ENCODE measurements at regions not wholly inside any gene's neighbourhood (a gene's known extent, or its start where the extent isn't known, plus 50 kb on each side); places are given as distances from the start of the nearest gene placed in this dataset.

GRCh38 chr2:6309415-6310255 lies 556.1 kb downstream of the CMPK2 start:
- Histone ChIP-seq H3K4me3 (ENCODE audit: low read length) (peak overlapping the region; percentile 59), H4K20me1 (ENCODE audit: insufficient read depth) (no peaks in the 10 kb centered on the region), H3K36me3 (ENCODE audit: insufficient read depth, low read length) (no peaks in the 10 kb centered on the region), H3K27me3 (ENCODE audit: insufficient read depth, low read depth, low read length) (no peaks in the 10 kb centered on the region), H3K9me2 (ENCODE audit: insufficient read depth, low read length) (no peaks in the 10 kb centered on the region), H2AFZ (ENCODE audit: low read depth, low read length) (no peak overlapping the region), H3K4me2 (ENCODE audit: low read length) (peak overlapping the region; percentile 41), H3K79me2 (replicated peaks; ENCODE audit: insufficient read depth, low read length) (no peaks in the 10 kb centered on the region), H3K9me3 (ENCODE audit: low read length) (no peaks in the 10 kb centered on the region), H3F3A (ENCODE audit: insufficient read depth, low read length, poor library complexity, severe bottlenecking) (peaks cover 16% of the 10 kb centered on the region), H3K9ac (ENCODE audit: low read length) (peak overlapping the region; percentile 63), H3K27ac (ENCODE audit: low read length) (peak overlapping the region; percentile 88)
- TF ChIP-seq EZH2 (IDR thresholded peaks at IDR 0.05; ENCODE audit: borderline replicate concordance, insufficient read depth, low read length, poor library complexity, severe bottlenecking) (no peak), POLR2AphosphoS5 (IDR thresholded peaks at IDR 0.05) (peak; percentile 81), TAF1 (IDR thresholded peaks at IDR 0.05; ENCODE audit: low read depth) (no peak), EP300 (conservative IDR thresholded peaks at IDR 0.05; ENCODE audit: poor library complexity, severe bottlenecking) (peak; percentile 93), RAD21 (conservative IDR thresholded peaks at IDR 0.05) (peak; percentile 45), REST (IDR thresholded peaks at IDR 0.05; ENCODE audit: borderline replicate concordance) (peak; percentile 38), MXI1 (conservative IDR thresholded peaks at IDR 0.05; ENCODE audit: poor library complexity, severe bottlenecking) (peak; percentile 72), SMC3 (conservative IDR thresholded peaks at IDR 0.05; ENCODE audit: poor library complexity) (peak; percentile 42)

- no peaks in the 10 kb centered on the region for H4K20me1 ChIP-seq (ENCODE audit: insufficient read depth)
- H3K79me2 ChIP-seq (replicated peaks; ENCODE audit: insufficient read depth, low read length), result no peaks in the 10 kb centered on the region
- no peaks in the 10 kb centered on the region for H3K36me3 ChIP-seq (ENCODE audit: insufficient read depth, low read length)
- no peak overlapping the region for H2AFZ ChIP-seq (ENCODE audit: low read depth, low read length)
- H3K9me3 ChIP-seq (ENCODE audit: low read length), result no peaks in the 10 kb centered on the region
- H3K27ac ChIP-seq (ENCODE audit: low read length), result peak overlapping the region; percentile 88
- H3K9ac ChIP-seq (ENCODE audit: low read length), result peak overlapping the region; percentile 63
- no peak for TF ChIP-seq TAF1 (IDR thresholded peaks at IDR 0.05; ENCODE audit: low read depth)
- no peak for TF ChIP-seq EP300 (conservative IDR thresholded peaks at IDR 0.05; ENCODE audit: poor library complexity, severe bottlenecking)
- peak; percentile 60 for TF ChIP-seq SMC3 (conservative IDR thresholded peaks at IDR 0.05; ENCODE audit: poor library complexity)
- TF ChIP-seq MXI1 (conservative IDR thresholded peaks at IDR 0.05; ENCODE audit: poor library complexity, severe bottlenecking), result no peak
- peak; percentile 8 for TF ChIP-seq POLR2AphosphoS5 (IDR thresholded peaks at IDR 0.05)
- peak; percentile 39 for TF ChIP-seq CTCF (IDR thresholded peaks at IDR 0.05; ENCODE audit: poor library complexity, severe bottlenecking)
- TF ChIP-seq RAD21 (conservative IDR thresholded peaks at IDR 0.05), result peak; percentile 55
- no peak for TF ChIP-seq REST (IDR thresholded peaks at IDR 0.05; ENCODE audit: borderline replicate concordance)
- TF ChIP-seq EZH2 (IDR thresholded peaks at IDR 0.05; ENCODE audit: borderline replicate concordance, insufficient read depth, low read length, poor library complexity, severe bottlenecking), result no peak
- H3F3A ChIP-seq (ENCODE audit: insufficient read depth, low read length, poor library complexity, severe bottlenecking), result peaks cover 16% of the 10 kb centered on the region
- H3K4me2 ChIP-seq (ENCODE audit: low read length), result peak overlapping the region; percentile 35
- no peaks in the 10 kb centered on the region for H3K27me3 ChIP-seq (ENCODE audit: insufficient read depth, low read depth, low read length)
- peak overlapping the region; percentile 59 for H3K4me3 ChIP-seq (ENCODE audit: low read length)
- H3K9me2 ChIP-seq (ENCODE audit: insufficient read depth, low read length), result no peaks in the 10 kb centered on the region
Measured at GRCh38 chr2:6310256-6311215, 555.2 kb downstream of the CMPK2 start.

Measured in neural cell (in vitro differentiated cells).